GM18867 (cell line): ENCODE measurements at regions not wholly inside any gene's neighbourhood (a gene's known extent, or its start where the extent isn't known, plus 50 kb on each side); places are given as distances from the start of the nearest gene placed in this dataset.
A peak's percentile ranks its signal among the peaks of the same experiment; 100 is the strongest.

Source experiments
- ATAC-seq: cut with Tn5 transposase; IDR thresholded peaks from one replicate; pipeline ENCODE4 v1.9.1; 2021; ENCODE audit warnings: mild to moderate bottlenecking, moderate library complexity; ENCODE audit not compliant: unreplicated experiment

DNA sequence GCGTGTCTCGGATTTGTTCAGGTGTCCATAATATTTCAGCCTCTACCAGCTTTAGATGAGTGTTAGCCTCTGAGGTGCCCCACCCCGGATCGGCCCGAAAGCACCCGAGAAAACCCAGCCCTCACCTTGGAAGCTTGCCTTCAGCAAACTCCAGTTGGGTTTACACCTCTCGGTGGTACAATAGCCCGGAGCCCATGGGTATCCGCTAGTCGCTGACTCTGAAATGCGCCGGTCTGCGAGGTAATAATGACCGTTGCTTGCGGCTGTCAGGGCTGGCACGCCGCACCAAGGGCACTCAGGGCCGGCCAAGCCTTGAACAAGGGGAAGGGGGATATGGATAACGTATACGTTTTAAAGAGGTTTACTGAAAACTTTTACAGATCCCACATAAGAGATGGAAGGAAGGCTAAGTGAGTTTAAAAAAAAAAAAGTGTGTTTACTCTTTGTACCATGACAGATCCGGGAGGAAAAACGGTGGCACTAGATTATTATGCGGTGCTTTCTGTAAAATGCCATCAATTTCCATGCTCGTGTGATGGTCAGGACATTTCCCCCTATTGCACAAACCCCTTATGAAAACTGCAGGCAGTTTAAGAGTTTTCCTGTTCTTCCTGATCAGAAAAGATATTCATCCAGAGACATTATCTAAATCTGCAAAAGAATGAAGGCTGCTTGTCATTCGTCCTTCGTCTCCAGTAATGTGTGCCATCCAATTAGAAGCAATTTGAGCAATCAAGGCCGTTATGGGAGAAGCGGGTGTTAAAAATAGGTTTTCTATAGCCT, 124.2 kb downstream of the TMEM161B start:
- no peak for ATAC-seq

- no peak for ATAC-seq
Measured at GRCh38 chr5:88143693-88144218, 124.9 kb downstream of the TMEM161B start.

DNA sequence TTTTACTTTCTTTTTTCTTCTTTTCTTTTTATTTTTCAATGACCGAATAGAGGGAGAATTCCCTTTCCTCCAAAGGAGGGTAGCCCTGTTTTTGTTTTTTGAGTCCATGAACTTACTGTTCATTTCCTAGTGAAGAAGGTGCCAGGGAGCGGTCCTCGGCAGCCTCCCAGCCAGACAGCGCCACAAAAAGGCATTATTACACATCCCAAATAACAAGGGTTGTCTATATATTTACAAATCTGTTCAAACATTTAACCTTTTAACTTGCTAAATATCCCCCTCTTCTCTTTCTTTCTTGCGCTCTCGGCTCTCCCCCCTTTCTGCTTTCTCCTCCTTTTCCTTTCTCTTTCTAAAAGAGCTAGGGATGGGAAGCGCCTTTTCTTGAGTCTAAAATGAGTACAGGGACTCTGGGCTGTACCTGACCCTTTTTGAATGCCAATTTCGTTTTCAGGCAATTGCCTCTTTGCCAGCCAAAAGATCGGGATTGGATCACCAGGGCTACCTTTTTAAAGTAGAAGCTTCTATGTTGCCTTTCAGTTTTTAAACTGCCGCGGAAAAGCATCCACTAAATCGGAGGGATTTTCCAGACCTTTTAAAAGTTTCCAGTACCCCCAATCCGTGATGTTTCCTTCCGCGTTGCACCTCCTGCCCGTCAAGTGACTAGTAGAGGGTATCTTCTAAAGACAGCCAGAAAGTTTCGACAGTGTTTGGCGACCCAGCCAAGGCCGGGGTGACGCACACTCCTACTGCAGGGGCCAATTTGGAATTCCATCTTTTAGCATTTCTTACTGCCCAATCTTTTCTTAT, 125.6 kb downstream of the TMEM161B start:
- ATAC-seq = no peak

GRCh38 chr5:88142636-88142885, 126.1 kb downstream of the TMEM161B start:
- ATAC-seq = no peak

- peak; percentile 94 for ATAC-seq
Measured at GRCh38 chr5:88140856-88141752, 127.5 kb downstream of the TMEM161B start.

DNA sequence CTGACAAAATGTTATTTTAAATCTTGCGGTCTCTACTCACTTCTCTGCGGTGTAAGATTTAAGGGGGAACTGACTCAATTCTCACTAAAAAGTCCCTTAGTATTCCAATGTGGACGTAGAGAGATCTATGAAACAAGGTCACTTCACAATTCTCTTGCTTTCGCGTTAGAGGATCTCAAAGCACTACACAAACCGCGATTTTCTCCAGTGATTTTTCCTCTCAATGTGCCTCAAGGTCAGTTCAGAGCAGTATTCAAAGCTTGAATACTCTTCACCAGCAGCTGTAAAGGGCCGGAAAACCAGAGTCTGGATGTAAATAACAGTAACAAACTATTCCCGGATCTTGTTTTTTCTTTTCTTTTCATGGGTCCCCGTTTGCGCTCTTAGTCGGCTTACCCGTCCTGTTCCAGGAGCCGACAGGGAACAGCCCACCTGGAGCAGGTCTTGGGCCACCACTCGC, 128.2 kb downstream of the TMEM161B start:
- no peak for ATAC-seq

- no peak for ATAC-seq
Measured at GRCh38 chr5:88130211-88130815, 138.3 kb downstream of the TMEM161B start.

DNA sequence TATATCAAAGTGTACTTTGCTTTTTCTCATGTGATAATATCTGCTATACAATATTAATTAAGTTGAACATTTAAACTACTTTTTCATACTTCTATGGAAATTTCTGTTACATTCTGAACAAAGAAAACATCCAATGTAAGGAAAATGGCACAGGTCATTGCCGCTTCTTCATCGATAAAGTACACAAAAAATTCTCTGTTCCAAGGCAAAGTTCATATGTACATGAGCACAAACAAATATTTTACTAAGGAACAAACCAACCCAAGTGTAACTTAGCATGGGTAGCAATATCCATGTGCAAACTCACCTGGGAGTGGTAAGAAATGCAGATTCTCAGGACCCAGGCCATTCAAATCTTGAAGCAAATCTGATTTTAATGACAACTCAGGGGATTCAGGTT, 139.8 kb downstream of the TMEM161B start:
- ATAC-seq = no peak

DNA sequence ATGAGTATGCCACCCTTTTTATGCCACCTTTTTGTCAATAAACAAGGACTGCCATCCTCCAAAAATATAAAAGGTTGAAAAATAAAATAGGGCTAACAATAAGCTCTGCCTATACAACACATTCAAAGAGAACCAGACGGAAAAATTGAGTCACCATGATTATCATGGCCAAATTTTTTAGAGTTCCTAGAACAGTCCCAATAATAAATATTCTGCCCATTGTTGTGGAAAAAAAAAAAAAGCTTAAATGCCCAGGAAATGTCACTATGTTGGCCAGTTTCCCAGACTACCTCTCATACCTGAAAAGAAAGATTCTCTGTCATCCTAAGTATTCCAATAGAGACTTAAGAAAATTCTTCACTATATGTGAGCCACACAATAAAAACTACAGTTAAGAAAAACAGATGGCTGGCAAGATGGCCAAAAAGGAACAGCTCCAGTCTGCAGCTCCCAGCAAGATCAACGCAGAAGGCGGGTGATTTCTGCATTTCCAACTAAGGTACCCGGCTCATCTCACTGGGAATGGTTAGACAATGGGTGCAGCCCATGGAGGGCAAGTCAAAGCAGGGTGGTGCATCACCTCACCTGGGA, 149.0 kb downstream of the TMEM161B start:
- ATAC-seq = no peak

GRCh38 chr5:88118179-88118578, 150.5 kb downstream of the TMEM161B start:
- no peak for ATAC-seq

DNA sequence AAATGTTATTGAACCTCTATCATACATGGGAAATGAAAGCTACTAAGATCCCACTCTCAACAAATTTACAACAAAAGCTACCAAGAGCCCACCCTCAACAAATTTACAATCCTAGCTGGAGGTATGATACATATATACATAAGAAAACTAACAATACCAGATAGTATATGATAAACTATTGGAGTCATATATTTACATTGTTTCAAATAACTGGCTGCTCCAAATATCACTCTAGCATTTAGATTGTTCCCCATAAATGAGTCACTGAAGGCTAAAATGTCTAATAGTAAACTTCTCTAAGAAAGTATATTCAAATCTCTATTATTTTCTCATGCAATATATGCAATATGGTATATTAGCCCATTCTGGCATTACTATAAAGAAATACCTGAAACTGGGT, 151.1 kb downstream of the TMEM161B start:
- ATAC-seq = no peak

DNA sequence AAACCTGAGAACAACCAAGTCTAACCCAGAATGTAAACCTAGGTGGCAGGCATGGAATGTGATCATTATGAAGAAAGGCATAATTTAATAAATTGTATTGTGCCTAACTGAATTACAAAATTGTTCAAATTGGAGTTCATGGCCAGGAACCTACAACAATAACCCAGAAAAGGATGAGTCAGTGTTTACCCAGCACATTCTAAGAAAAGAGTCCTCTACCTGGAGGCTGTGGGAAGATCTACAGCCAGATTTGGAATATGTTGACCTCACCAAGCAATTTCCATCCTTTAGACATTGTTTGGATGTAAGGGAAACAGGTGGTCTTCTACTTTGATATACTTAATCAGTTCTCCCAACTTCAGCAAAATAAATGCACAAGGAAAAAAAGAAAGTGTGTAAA, 152.2 kb downstream of the TMEM161B start:
- no peak for ATAC-seq

GRCh38 chr5:88115211-88115610, 153.4 kb downstream of the TMEM161B start:
- no peak for ATAC-seq

DNA sequence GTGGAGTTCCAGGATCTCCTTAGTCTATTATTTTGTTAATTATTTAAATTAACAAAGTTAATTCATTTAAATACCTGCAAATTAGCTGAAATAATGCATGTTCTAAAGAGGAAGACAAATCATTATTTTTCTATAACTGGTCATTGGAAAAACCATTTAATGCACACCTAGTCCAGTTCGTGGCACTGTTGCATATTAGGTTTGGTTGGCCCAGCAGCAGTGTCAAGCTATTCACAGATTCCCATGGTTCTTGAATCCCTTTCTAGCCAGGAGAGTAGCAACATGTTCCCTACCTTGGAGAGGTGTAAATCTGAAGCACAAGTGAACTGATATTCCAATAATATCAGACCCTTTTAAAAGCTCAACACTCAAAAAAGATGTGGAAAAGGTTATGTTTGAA, 155.2 kb downstream of the TMEM161B start:
- ATAC-seq = no peak

DNA sequence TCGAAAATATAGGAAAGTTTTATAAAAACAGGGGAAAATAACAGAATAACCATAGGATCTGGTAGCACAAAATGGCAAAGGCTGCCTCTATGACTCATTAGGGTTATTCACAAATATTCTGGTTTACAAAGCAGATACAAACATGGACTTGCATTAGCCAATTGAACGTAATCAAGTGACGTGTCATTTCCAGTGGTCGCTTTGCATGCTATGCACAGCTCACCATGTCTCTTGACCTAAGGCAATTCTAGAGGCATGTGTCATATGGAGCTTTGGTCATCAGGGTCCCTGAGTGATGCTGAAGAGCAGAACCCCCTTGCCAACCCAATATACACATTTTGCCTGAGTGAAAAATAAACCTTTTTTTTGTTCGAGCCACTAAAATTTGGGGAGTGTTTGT, 158.8 kb downstream of the TMEM161B start:
- no peak for ATAC-seq

- no peak for ATAC-seq
Measured at GRCh38 chr5:88108490-88109279, 160.0 kb downstream of the TMEM161B start.

DNA sequence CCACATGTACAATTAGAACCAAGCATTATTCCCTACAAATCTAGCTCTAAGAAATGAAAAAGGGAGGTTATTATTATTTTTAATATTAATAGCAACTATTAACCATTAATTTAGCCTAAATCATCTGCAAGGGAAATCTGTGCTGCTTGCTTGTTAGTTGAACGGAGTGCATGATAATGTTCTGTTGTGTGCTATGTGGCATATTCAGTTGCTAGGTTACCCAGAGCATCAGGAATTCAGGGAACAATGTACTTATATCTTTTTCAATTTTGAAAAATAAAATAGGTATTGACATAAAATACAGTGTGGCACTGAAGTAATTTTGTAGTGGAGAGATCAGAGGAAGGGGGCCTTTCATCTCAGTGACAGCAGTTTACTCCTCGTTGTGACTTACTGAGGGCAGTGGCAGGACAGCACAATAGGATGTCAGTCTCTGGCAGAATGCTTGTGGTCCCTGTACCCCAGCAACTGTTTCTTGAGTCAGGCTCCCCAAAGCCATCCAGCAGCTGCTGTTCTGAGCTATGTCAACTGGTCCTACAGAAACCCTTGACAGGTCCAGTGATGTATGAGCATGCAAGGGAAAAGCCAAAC, 173.6 kb downstream of the TMEM161B start:
- ATAC-seq = no peak

GRCh38 chr5:88094403-88094802, 174.2 kb downstream of the TMEM161B start:
- no peak for ATAC-seq

GRCh38 chr5:88093765-88094164, 174.9 kb downstream of the TMEM161B start:
- ATAC-seq = no peak
